Stimulated activated effector memory CD8-positive, alpha-beta T cell treated with anti-CD3 and anti-CD28 coated beads, Interleukin-12 subunit alpha, Interleukin-12 subunit beta, amount 100 ng/mL, for 72 hours (primary cell): ENCODE measurements at regions not wholly inside any gene's neighbourhood (a gene's known extent, or its start where the extent isn't known, plus 50 kb on each side); places are given as distances from the start of the nearest gene placed in this dataset.

Experiments used
- ATAC-seq: fragments of 150-1000 bp; cut with Tn5 transposase; 2 replicates; pipeline ENCODE4 v1.10.0; 2021
- DNase-seq, 2 donors: peaks; one replicate each; pipeline ENCODE4 v3.0.0; 2021 to 2022; ENCODE audit warnings: low spot score in 2 of 2
- H3K27ac Mint-ChIP-seq: one replicate; pipeline ENCODE4 v1.8.0; 2022; ENCODE audit warnings: mild to moderate bottlenecking, mixed read lengths
- H3K36me3 Mint-ChIP-seq: one replicate; pipeline ENCODE4 v1.8.0; 2022; ENCODE audit warnings: mild to moderate bottlenecking, mixed read lengths
- H3K4me1 Mint-ChIP-seq: one replicate; pipeline ENCODE4 v1.8.0; 2022; ENCODE audit warnings: mixed read lengths
- H3K4me3 Mint-ChIP-seq: one replicate; pipeline ENCODE4 v1.8.0; 2022; ENCODE audit warnings: mild to moderate bottlenecking, mixed read lengths
- H3K9me3 Mint-ChIP-seq: one replicate; pipeline ENCODE4 v1.8.0; 2022; ENCODE audit warnings: mixed read lengths

- Mint-ChIP-seq H3K4me3 (no peak overlapping the region), H3K9me3 (peaks cover 20% of the 10 kb centered on the region), H3K36me3 (no peaks in the 10 kb centered on the region), H3K27ac (no peak overlapping the region), H3K4me1 (no peaks in the 10 kb centered on the region)
- DNase-seq (no peak), ATAC-seq (no peak)
These were observed 384.5 kb downstream of the IRX1 start for GRCh38 chr5:3980156-3980555.

- Mint-ChIP-seq H3K36me3 (no peaks in the 10 kb centered on the region), H3K4me3 (no peak overlapping the region), H3K4me1 (no peaks in the 10 kb centered on the region), H3K9me3 (peaks cover 16% of the 10 kb centered on the region), H3K27ac (no peak overlapping the region)
- DNase-seq = no peak
- no peak for ATAC-seq
These were observed 392.2 kb downstream of the IRX1 start for GRCh38 chr5:3987867-3988266.

- DNase-seq (no peak), ATAC-seq (no peak)
- H3K4me3 Mint-ChIP-seq = no peak overlapping the region
- no peaks in the 10 kb centered on the region for H3K36me3 Mint-ChIP-seq
- peaks cover 8% of the 10 kb centered on the region for H3K9me3 Mint-ChIP-seq
- H3K27ac Mint-ChIP-seq = no peak overlapping the region
- H3K4me1 Mint-ChIP-seq = no peaks in the 10 kb centered on the region
These were observed 398.3 kb downstream of the IRX1 start for GRCh38 chr5:3993856-3994473.

GRCh38 chr5:3994628-3995027 is 399.0 kb downstream of the IRX1 start:
- Mint-ChIP-seq H3K36me3 (no peaks in the 10 kb centered on the region), H3K9me3 (peaks cover 12% of the 10 kb centered on the region), H3K4me1 (no peaks in the 10 kb centered on the region), H3K27ac (no peak overlapping the region), H3K4me3 (no peak overlapping the region)
- no peak for ATAC-seq
- no peak for DNase-seq

GRCh38 chr5:3995954-3996619 is 400.5 kb downstream of the IRX1 start:
- Mint-ChIP-seq H3K4me1 (no peaks in the 10 kb centered on the region), H3K27ac (no peak overlapping the region), H3K36me3 (no peaks in the 10 kb centered on the region), H3K4me3 (no peak overlapping the region), H3K9me3 (peaks cover 20% of the 10 kb centered on the region)
- DNase-seq (no peak), ATAC-seq (no peak)

- H3K27ac Mint-ChIP-seq = no peak overlapping the region
- no peak for ATAC-seq
- H3K9me3 Mint-ChIP-seq = peaks cover 16% of the 10 kb centered on the region
- H3K4me1 Mint-ChIP-seq = no peaks in the 10 kb centered on the region
- no peaks in the 10 kb centered on the region for H3K36me3 Mint-ChIP-seq
- DNase-seq = no peak
- H3K4me3 Mint-ChIP-seq = no peak overlapping the region
These were observed 401.2 kb downstream of the IRX1 start for GRCh38 chr5:3996707-3997336.

GRCh38 chr5:3997670-3998069 is 402.0 kb downstream of the IRX1 start:
- no peaks in the 10 kb centered on the region for H3K4me1 Mint-ChIP-seq
- H3K27ac Mint-ChIP-seq = no peak overlapping the region
- ATAC-seq (no peak), DNase-seq (no peak)
- H3K9me3 Mint-ChIP-seq = peaks cover 16% of the 10 kb centered on the region
- H3K4me3 Mint-ChIP-seq = no peak overlapping the region
- H3K36me3 Mint-ChIP-seq = no peaks in the 10 kb centered on the region

- no peak overlapping the region for H3K27ac Mint-ChIP-seq
- H3K36me3 Mint-ChIP-seq = no peaks in the 10 kb centered on the region
- no peaks in the 10 kb centered on the region for H3K4me1 Mint-ChIP-seq
- DNase-seq (no peak), ATAC-seq (no peak)
- peaks cover 11% of the 10 kb centered on the region for H3K9me3 Mint-ChIP-seq
- no peak overlapping the region for H3K4me3 Mint-ChIP-seq
These were observed 404.3 kb downstream of the IRX1 start for GRCh38 chr5:3999929-4000328.

GRCh38 chr5:4001004-4001403 is 405.4 kb downstream of the IRX1 start:
- no peak for DNase-seq
- ATAC-seq = no peak
- peaks cover 11% of the 10 kb centered on the region for H3K9me3 Mint-ChIP-seq
- H3K4me3 Mint-ChIP-seq = no peak overlapping the region
- no peaks in the 10 kb centered on the region for H3K4me1 Mint-ChIP-seq
- H3K36me3 Mint-ChIP-seq = no peaks in the 10 kb centered on the region
- no peak overlapping the region for H3K27ac Mint-ChIP-seq

GRCh38 chr5:4001758-4002533 is 406.3 kb downstream of the IRX1 start:
- ATAC-seq (no peak), DNase-seq (no peak)
- no peaks in the 10 kb centered on the region for H3K36me3 Mint-ChIP-seq
- no peak overlapping the region for H3K4me3 Mint-ChIP-seq
- no peaks in the 10 kb centered on the region for H3K4me1 Mint-ChIP-seq
- H3K9me3 Mint-ChIP-seq = peaks cover 11% of the 10 kb centered on the region
- H3K27ac Mint-ChIP-seq = no peak overlapping the region

GRCh38 chr5:4005335-4005734 is 409.7 kb downstream of the IRX1 start:
- no peak overlapping the region for H3K27ac Mint-ChIP-seq
- no peaks in the 10 kb centered on the region for H3K4me1 Mint-ChIP-seq
- H3K4me3 Mint-ChIP-seq = no peak overlapping the region
- DNase-seq (no peak), ATAC-seq (no peak)
- H3K36me3 Mint-ChIP-seq = no peaks in the 10 kb centered on the region
- H3K9me3 Mint-ChIP-seq = peaks cover 9% of the 10 kb centered on the region

- ATAC-seq (no peak), DNase-seq (no peak)
- no peaks in the 10 kb centered on the region for H3K36me3 Mint-ChIP-seq
- H3K9me3 Mint-ChIP-seq = peaks cover 6% of the 10 kb centered on the region
- no peak overlapping the region for H3K4me3 Mint-ChIP-seq
- H3K4me1 Mint-ChIP-seq = no peaks in the 10 kb centered on the region
- H3K27ac Mint-ChIP-seq = no peak overlapping the region
These were observed 411.4 kb downstream of the IRX1 start for GRCh38 chr5:4007001-4007400.

GRCh38 chr5:4011943-4012342 is 416.3 kb downstream of the IRX1 start:
- Mint-ChIP-seq H3K4me3 (no peak overlapping the region), H3K27ac (no peak overlapping the region), H3K4me1 (no peaks in the 10 kb centered on the region), H3K9me3 (peaks cover 8% of the 10 kb centered on the region), H3K36me3 (no peaks in the 10 kb centered on the region)
- ATAC-seq = no peak
- no peak for DNase-seq

- H3K4me3 Mint-ChIP-seq = no peak overlapping the region
- DNase-seq (no peak), ATAC-seq (no peak)
- no peaks in the 10 kb centered on the region for H3K4me1 Mint-ChIP-seq
- H3K27ac Mint-ChIP-seq = no peak overlapping the region
- H3K9me3 Mint-ChIP-seq = peaks cover 11% of the 10 kb centered on the region
- H3K36me3 Mint-ChIP-seq = no peaks in the 10 kb centered on the region
These were observed 417.7 kb downstream of the IRX1 start for GRCh38 chr5:4013106-4013898.

GRCh38 chr5:4015709-4016108 is 420.1 kb downstream of the IRX1 start:
- ATAC-seq = no peak
- Mint-ChIP-seq H3K4me3 (no peak overlapping the region), H3K4me1 (no peaks in the 10 kb centered on the region), H3K9me3 (peaks cover 7% of the 10 kb centered on the region), H3K27ac (no peak overlapping the region), H3K36me3 (no peaks in the 10 kb centered on the region)
- no peak for DNase-seq
